GM13976 (cell line): ENCODE measurements at regions not wholly inside any gene's neighbourhood (a gene's known extent, or its start where the extent isn't known, plus 50 kb on each side); places are given as distances from the start of the nearest gene placed in this dataset.

Experiments used
- DNase-seq: peaks from one replicate; pipeline ENCODE4 v3.0.0; 2012; ENCODE audit warnings: low spot score
- CTCF ChIP-seq: IDR thresholded peaks from 2 replicates; pipeline ENCODE4 v1.5.1; 2012; ENCODE audit warnings: borderline replicate concordance, mild to moderate bottlenecking; ENCODE audit not compliant: insufficient read depth; ENCODE audit errors: extremely low read depth, missing control alignments, control extremely low read depth
- in situ Hi-C: fragments of 300-500 bp; cut with MboI; formaldehyde crosslinking; loops from one replicate; pipeline ENCODE4 v1.12.0; 2022; ENCODE audit warnings: low sequenced_read_pairs, mixed read lengths, inconsistent platforms; ENCODE audit not compliant: unreplicated experiment

GRCh38 chr21:35920436-35920835 lies 139.9 kb downstream of the SETD4 start:
- in situ Hi-C loops, result no loop called here
- no peak for DNase-seq
- no peak for TF ChIP-seq CTCF

- in situ Hi-C loops, result no loop called here
- no peak for TF ChIP-seq CTCF
- no peak for DNase-seq
Measured at GRCh38 chr21:35915030-35915429, 145.3 kb downstream of the SETD4 start.

GRCh38 chr21:35911412-35912191 lies 148.7 kb downstream of the SETD4 start:
- DNase-seq, result no peak
- TF ChIP-seq CTCF, result no peak
- in situ Hi-C loops, result no loop called here

- TF ChIP-seq CTCF, result no peak
- no peak for DNase-seq
- in situ Hi-C loops, result no loop called here
Measured at GRCh38 chr21:35909456-35910223, 150.7 kb downstream of the SETD4 start.

GRCh38 chr21:35908311-35909078 lies 151.8 kb downstream of the SETD4 start:
- in situ Hi-C loops, result no loop called here
- no peak for DNase-seq
- TF ChIP-seq CTCF, result no peak

- in situ Hi-C loops, result no loop called here
- no peak for DNase-seq
- no peak for TF ChIP-seq CTCF
Measured at GRCh38 chr21:35906586-35906985, 153.7 kb downstream of the SETD4 start.
